ENCODE measurements at regions not wholly inside any gene's neighbourhood (a gene's known extent, or its start where the extent isn't known, plus 50 kb on each side); places are given as distances from the start of the nearest gene placed in this dataset.
"Not testable (repeated sequence)": the region's sequence is repeated elsewhere in the genome, so short reads cannot be mapped to it uniquely, and the experiment has no call there.

GRCh38 chr13:110012102-110012739 is 225.8 kb upstream of the IRS2 start:
- peak; percentile 14 for DNase-seq (ENCODE audit: extremely low read depth, low read depth, low spot score)

DNA sequence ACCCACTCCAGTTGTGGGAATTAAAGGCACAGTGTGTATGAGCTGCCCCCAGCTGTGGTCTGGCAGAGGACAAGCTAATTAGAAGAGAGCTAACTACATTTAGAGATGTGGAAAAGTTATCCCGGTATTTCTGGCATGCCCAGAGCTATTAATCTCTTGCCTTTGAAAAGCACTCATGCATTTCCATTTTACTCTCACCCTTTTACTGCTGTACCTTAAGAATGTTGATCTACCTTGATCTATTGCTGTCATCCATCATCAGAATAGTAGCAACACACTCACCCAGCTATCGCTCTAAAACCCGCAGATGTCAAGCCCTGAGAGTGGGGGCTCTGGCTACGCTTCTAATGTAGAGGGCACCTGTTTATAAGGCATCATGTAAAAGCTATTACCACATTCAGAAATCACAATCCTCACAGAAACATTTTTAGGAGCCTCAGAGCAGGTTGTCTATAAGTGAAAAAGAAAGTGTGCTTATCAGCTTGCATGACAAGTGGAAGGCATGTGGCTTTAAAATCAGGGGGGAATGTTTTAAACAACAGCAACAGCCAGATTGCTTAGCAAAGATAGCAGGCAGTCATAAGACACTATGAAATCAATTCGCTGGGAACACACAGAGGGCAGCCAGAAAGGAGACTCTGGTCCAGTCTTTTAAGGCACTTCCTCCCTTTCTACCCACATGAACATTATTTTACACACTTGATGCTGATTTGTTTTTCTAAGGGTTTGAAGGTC is 224.2 kb upstream of the IRS2 start:
- no peak for DNase-seq (ENCODE audit: extremely low read depth, low read depth, low spot score)

DNA sequence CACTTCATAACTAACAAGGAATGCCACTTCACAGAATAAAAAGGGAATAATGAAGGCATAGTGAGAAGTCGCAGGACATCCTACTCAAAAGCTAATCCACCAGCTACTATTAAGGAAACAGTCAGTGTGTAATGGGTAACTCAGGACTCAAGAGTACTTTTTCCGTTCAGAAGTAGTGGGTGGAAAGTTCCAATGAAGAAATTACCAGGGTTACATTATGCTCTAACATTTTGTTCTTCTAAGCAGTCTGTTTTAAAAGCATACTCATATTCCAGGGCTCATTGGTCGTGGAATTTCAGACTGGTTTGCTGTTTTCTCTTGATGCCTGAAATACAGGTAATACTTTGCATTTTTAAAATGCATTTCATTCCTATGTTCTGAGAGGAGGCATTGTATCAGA is 222.4 kb upstream of the IRS2 start:
- no peak for DNase-seq (ENCODE audit: extremely low read depth, low read depth, low spot score)

DNA sequence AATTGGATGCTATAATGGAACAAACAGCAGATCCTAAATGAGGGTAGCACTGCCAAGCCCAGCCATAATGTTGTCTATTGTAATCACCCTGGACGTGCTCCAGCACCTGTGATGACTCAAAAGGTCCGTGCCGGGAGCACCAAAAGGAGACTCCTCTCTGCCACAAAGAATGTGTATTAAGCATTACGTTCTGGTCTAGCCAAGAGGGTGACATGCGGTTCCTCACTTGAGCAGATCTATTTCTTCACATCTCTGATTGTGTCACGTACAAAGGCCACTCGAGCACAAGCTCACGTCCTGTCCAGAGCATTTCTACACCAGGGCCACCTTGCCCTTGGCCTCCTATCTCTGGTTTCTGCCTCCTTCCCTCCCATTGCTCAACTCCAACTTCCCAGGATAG is 219.9 kb upstream of the IRS2 start:
- DNase-seq (ENCODE audit: extremely low read depth, low read depth, low spot score), result no peak

- no peak for DNase-seq (ENCODE audit: extremely low read depth, low read depth, low spot score)
These were observed 219.2 kb upstream of the IRS2 start for GRCh38 chr13:110005563-110005962.

DNA sequence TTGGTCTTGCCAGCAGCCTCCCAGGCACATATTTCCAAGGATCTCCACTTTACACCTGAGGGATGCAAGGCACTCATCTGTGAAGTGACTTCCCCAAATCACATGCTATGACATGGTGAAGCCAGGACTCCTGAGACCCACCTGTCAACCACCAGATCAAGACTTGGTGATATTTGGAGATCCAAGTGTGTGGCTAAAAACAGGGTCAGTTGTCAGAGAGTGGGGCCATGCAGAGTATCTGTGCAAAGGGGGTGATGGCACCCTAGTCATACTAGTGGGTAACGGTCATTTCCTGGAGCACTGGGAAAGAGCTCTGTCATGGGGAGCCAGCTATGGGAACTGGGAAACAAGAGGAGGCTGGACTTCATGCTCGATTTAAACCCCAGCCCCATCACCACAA is 218.4 kb upstream of the IRS2 start:
- DNase-seq (ENCODE audit: extremely low read depth, low read depth, low spot score), result no peak

DNA sequence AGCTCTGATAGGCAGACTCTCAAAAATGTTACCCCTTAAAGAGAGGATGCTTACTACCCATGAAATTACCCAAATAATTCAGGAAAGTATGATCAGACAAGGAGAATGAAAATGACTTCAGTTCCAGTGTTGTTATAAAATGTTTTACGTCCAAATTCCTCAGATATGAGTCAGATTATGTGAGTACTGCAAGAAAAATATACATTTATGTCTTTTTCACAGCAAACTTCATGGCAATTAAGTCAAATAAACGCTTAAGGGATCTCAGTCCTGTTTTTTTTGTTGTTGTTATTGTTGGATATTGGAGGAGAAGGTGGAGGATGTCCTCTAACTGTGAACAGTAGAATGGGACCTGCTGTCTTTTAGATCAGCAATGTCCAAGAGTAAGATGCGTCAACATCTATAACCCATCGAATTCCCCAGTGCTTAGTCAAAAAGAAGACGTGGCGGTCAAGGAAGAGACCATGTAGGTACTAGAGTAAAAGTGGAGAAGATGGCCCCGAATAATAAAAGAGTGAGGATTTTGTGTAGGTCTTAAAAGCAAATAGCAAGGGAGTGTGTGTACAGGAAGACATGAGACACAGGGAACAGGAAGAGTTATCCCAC is 215.4 kb upstream of the IRS2 start:
- no peak for DNase-seq (ENCODE audit: extremely low read depth, low read depth, low spot score)

DNA sequence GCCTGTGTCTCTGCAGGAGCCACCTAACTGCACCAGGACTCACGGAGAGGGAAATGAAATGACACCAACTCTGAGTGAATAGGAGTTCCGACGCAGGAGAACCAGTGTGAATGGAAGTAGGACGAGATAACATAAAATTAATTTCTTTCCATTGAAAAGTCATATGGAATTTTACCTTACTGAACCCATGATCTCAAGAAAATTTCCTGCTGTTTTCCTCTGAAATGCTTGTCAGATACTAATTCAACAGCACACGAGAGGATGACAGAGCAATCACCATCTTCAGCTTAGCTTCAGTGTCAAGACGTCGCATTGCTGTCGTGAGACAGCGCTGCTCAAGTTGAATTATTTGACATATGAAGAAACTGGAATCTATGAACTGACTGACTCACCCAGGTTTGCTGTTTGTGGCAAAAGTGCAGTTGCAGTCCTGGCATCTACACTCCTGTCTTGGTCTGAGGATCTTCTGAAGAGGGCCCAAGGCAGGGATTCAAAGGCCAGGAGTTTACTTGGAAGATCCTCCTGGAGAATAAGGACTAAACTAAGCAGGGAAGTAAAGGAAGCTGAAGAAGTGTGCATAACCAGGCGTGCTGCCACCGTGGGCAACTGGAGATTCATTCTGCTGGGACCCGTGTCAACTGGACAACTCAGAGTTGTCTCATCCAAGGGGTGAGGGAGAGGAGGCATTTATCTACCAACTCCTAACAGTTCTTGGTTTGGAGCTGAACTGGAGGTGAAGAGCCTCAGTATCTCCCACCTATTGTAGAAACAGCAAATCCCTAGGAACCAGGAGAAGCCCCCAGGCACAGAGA is 214.4 kb upstream of the IRS2 start:
- DNase-seq (ENCODE audit: extremely low read depth, low read depth, low spot score), result no peak

DNA sequence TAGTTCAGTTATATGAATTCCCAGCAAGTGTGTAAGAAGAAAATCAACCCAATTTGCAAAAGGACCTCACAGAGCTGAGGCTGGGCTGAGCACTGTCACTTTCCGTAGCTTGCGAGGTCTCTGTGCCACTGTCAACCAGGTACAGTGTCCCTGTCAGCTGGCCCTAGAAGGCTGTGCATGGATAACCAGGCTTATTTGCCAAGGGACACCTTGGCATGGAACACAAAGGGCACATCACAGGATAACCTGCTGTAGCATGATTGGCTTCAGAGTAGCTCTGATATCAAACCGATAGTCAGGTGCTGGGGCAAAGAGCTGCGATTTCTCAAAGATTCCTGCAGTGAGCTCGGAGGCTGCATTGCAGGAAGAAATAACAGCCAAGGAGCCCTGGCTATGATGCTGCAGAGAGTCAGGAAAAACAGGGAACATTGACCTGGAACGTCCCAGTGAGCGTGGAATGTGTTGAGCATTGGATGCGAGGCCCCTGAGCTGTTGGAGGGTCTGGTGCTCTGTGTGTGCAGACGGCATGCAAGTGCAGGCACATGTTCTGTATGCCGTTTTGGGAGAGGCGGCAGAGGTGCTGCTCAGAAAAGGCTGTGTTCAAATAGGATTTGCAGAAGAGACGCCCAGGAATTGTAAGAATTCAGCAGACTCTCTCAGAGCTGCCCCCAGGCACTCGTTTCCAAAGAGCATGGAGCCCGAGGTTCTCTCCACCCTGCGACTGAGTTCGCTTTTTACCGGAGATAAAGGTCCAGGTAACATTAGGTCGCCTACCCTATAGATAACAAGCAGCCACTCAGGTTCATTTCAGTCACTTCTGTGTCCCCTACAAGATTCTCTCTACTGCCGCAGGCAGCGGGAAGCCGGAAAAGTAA is 213.5 kb upstream of the IRS2 start:
- no peak for DNase-seq (ENCODE audit: extremely low read depth, low read depth, low spot score)

DNA sequence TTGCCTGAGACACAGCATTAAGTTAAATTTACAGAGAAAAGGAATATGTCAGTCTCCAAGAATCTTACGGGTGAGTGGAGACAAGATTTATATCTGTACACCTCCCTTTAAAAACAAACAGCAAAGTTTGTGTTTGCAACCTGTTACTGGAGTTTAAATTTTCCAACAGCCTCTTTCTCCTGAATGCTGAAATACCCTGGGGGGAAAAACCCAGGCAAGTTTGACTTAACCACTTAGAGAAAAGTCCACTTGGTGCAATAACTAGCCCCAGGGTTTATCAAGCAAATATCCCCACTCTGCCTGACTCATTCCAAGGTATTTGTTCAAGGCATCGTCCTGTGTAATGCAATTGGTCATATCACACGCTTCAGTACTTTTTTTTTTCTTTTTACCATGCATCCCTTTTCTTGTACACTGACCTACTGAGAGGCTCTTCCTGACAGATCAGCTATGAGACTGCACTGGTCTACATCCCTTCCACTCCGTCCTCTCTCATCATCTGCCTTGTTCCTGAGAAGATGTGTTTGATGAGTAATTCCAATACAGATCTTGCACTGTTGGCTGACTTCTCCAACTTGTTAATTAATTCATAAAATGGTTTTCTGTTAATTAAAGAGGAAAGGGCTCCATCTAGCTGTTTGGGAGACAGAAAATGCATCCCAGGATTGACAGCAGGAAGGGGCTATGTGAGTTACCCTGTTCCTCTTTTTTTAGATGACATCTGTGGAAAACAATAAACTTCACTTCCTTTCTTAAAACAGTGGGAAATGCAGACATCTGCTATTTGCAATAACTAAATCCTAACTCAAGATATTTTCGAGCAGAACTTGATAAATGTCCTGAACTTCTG is 212.5 kb upstream of the IRS2 start:
- no peak for DNase-seq (ENCODE audit: extremely low read depth, low read depth, low spot score)

GRCh38 chr13:109998037-109998436 is 211.7 kb upstream of the IRS2 start:
- DNase-seq (ENCODE audit: extremely low read depth, low read depth, low spot score), result no peak

GRCh38 chr13:109997056-109997595 is 210.7 kb upstream of the IRS2 start:
- not testable (repeated sequence) for DNase-seq (ENCODE audit: extremely low read depth, low read depth, low spot score)

GRCh38 chr13:109996404-109996960 is 210.1 kb upstream of the IRS2 start:
- DNase-seq (ENCODE audit: extremely low read depth, low read depth, low spot score), result no peak

GRCh38 chr13:109995578-109995977 is 209.2 kb upstream of the IRS2 start:
- no peak for DNase-seq (ENCODE audit: extremely low read depth, low read depth, low spot score)

- no peak for DNase-seq (ENCODE audit: extremely low read depth, low read depth, low spot score)
These were observed 203.9 kb upstream of the IRS2 start for GRCh38 chr13:109990296-109990695.

DNA sequence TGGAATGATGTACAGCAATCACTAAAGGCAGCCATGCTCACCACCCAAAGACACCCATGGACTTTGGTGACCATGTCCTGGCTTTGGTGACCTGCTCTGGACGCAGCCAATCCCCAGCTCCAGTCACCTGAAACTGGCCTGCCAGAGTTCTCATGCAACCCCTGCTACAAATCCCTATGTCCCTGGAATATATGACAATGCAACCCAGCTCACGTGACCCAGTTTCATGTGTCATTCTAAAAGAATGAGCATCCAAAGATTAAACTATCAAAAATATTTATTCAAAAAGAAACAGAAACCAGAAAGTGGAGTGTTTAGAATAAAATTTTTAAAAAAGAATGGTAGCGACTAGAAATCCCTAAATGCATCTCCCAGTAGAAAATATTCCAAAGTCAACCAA is 203.3 kb upstream of the IRS2 start:
- no peak for DNase-seq (ENCODE audit: extremely low read depth, low read depth, low spot score)

DNA sequence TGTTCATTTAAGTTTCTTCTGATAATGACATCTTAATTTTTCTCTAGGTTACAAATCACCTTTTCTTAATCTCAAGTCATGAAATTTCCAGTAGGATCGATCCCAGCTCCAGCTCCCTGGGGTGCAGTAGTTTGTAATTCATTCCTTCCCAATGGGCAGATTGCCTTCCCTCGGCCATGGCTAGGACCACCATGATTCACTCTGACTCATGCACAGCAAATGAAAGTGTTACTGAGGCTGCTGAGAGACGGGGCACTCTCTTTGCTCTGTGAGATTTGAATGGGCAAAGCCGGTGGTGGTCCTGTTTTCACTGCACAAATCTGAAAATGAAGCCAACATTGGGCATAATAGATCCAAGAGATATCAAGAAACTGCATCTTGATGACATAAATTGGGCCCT is 202.8 kb upstream of the IRS2 start:
- DNase-seq (ENCODE audit: extremely low read depth, low read depth, low spot score), result no peak

GRCh38 chr13:109986851-109987250 is 200.5 kb upstream of the IRS2 start:
- DNase-seq (ENCODE audit: extremely low read depth, low read depth, low spot score), result no peak

GRCh38 chr13:109985871-109986450 is 199.6 kb upstream of the IRS2 start:
- DNase-seq (ENCODE audit: extremely low read depth, low read depth, low spot score), result no peak

All from glomerular endothelial cell (primary cell).